ENCODE measurements at regions not wholly inside any gene's neighbourhood (a gene's known extent, or its start where the extent isn't known, plus 50 kb on each side); places are given as distances from the start of the nearest gene placed in this dataset.

DNA sequence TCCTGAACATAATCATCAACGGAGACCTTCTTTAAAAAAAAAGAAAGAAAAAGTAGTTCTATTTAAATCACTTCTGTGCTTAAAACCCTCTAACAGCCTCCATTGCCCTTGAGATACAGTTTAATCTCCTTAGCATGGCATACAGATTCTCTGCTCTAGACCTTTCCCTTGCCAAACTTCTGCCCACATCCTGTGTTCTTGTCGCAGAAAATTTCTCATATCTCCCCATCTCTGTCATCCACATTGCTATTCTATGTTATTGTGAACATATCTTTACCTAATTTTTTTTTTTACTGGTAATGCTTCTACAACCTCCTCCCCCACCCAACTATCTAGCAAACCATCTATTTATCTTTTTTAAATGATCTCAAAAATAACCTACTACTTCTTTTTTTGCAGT is 135.7 kb upstream of the PROX1 start:
- DNase-seq = no peak

DNA sequence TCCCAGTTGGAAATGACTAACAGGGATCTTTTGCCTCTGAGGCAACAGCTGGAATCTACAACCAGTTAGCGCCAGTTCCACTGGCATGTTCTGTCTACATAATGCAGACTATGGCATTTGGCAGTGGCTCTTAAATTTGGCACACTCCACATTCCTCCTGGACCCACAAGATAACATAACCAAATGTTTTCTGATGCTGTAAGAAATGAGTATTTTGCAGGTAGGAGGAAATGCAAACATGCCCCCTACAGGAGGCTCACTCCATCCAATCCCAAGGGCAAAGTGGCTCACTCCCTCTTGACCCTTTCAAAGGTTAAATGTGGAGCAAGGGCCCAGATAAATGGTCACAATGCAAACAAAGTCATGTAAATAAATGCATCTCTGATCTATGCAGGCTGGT is 129.2 kb upstream of the PROX1 start:
- DNase-seq = no peak

DNA sequence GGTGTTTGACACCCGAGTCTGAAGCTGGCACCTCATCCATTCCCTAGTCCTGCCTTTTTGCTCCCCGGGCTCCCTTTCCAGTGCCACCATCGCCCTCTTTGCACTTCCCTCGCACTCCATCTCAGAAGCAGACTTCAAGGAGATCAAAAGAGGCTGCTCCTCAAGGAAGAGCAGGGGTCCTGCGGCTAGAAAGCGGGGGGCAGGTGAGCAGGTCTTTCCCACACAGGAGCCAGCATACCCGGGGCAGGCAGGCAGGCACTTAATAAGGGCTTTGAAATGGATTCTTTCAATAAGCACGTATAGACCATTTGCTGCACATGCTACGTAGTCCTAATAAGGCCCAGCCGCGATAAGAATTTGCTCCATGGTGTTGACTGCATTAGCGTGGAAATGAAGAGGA is 125.9 kb upstream of the PROX1 start:
- no peak for DNase-seq

DNA sequence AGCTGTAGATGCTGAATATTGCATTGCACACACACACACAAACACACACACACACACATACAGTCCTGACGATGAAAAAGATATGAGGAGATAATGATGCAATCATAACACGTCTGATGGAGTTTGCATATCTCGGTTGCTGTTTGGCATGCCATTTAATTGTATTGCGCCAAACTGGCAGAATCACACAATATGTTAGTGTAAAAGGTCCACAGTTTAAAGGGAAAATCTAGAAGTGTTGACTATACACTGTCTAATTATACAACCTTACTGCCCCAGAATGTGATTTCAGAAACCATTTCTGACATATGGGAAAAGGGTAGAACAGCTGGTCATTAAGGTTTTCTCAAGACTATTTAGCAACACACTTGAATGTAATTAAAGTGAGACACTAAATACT is 123.7 kb upstream of the PROX1 start:
- no peak for DNase-seq

DNA sequence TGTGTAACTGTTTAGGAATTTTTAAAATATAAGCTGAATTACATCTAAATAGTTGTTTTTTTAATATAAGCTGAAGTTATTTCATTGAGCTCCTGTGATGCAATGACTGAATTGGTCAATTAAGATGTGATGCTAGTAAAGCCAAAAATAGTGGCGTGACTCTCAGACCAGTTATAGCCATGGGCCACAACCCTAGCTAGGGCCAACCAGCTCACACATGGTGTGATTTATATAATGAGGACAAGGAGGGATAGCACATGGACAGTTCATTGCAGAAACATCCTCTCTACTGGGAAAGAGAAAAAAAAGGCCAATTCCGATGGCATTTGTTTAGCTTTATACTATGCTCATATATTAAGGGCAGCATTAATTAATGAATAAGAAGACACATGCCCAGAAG is 119.3 kb upstream of the PROX1 start:
- DNase-seq = no peak

GRCh38 chr1:213871179-213871578 is 116.6 kb upstream of the PROX1 start:
- DNase-seq = no peak

- DNase-seq = no peak
Measured at GRCh38 chr1:213874789-213875188, 113.0 kb upstream of the PROX1 start.

- no peak for DNase-seq
Measured at GRCh38 chr1:213876531-213876930, 111.2 kb upstream of the PROX1 start.

DNA sequence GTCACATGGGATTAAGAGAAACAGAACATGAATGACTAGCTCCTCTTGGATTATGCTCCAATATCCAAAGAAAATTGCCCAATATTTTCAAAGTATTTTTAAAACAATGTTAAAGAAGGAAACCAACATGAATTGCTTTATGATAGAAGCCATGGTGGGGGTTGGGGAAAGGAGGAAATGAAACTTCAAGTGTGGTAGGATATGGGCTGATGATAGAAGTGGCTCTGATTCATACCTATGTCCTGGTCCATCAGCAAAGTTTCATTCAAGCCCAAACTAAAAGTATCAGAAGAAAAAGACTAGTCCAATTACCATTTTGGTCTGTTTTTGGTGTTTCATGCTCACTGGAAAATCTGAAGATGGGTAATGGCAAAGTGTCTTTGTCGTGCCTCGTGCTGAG is 104.2 kb upstream of the PROX1 start:
- no peak for DNase-seq

GRCh38 chr1:213884402-213884801 is 103.4 kb upstream of the PROX1 start:
- no peak for DNase-seq

GRCh38 chr1:213884942-213885341 is 102.8 kb upstream of the PROX1 start:
- peak in 40 of 56 donors; percentile 6 to 77 (median 40) for DNase-seq

DNA sequence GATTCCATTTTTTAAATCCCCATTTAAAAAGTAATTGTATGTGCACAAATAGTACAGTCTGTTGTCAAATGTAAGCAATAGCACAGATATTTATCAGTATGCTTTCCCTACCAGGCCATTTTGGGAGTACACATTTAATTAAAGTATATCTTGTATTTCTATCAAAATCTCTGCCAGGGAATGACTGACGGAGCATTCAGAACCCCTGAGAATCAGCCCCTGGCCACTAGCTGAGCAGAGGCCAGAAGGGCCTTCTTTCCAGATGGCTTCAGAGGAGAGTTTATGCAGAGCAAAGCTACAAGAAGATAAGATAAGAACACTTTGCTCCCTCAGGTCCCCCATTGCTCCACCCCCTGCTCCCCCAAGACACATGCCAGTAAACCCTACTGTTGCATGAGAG is 99.9 kb upstream of the PROX1 start:
- DNase-seq = no peak

GRCh38 chr1:213891989-213892902 is 95.5 kb upstream of the PROX1 start:
- DNase-seq = no peak

DNA sequence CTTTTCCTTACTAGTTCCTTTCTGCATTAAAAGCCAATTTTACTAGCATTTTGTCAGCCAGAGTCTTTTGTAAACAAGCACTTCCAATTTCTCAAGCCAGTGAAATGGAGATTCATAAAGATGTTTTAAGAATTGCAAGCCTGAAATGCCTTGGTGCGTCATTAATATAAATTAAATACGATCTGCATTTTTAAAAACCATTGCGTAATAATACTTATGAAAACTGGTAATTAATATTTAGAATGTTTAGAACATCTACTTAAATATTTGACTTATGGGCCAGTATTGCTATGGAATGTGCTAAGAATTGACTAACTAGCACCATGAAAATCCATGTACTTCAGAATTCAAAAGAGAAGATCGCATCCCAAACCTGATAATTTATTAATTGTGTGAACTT is 89.1 kb upstream of the PROX1 start:
- no peak for DNase-seq

- DNase-seq = no peak
Measured at GRCh38 chr1:213899413-213899812, 88.4 kb upstream of the PROX1 start.

DNA sequence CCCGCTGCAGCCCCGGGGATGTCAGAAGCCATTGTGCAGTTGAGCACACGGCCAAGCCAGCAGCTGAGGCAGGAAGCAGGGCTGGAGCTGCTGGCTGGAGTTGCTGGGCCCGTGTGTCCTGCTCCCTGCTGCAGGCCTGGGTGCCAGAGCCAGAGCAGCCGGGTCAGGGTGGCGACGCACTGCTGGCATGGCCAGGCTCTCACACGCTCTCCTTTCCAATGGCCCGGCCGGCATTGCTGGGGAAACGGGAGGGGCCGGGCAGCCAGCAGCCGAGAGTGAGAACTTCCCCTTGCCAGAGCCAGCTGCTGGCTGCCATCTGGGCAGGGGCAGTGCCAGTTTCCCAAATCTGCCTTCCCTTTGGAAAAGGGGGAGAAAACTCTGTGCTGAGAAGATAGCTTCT is 82.4 kb upstream of the PROX1 start:
- DNase-seq = peak in 48 of 56 donors; percentile 8 to 78 (median 50)

GRCh38 chr1:213908521-213908920 is 79.3 kb upstream of the PROX1 start:
- DNase-seq = no peak

DNA sequence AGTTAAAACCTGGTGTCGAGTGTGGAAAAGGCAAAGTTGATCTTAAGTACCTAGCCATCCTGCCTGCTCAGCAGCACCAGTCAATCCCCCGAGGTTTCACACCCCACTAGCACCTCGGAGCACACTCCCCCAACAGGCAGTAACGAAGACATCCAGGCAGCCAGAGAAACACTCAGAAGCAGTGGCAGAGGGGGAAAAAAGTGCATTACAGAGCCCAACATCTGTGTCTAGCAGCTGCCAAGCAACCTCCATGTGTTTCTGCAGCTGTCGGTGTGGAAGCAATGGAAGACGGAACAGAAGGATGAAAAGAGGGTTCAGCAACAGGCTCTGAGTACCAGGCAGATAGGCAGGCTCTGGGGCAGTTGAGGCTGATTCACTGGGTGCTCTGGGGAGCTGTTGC is 73.4 kb upstream of the PROX1 start:
- DNase-seq = no peak

- no peak for DNase-seq
Measured at GRCh38 chr1:213921311-213921710, 66.5 kb upstream of the PROX1 start.

- DNase-seq = no peak
Measured at GRCh38 chr1:213921712-213922111, 66.1 kb upstream of the PROX1 start.

DNA sequence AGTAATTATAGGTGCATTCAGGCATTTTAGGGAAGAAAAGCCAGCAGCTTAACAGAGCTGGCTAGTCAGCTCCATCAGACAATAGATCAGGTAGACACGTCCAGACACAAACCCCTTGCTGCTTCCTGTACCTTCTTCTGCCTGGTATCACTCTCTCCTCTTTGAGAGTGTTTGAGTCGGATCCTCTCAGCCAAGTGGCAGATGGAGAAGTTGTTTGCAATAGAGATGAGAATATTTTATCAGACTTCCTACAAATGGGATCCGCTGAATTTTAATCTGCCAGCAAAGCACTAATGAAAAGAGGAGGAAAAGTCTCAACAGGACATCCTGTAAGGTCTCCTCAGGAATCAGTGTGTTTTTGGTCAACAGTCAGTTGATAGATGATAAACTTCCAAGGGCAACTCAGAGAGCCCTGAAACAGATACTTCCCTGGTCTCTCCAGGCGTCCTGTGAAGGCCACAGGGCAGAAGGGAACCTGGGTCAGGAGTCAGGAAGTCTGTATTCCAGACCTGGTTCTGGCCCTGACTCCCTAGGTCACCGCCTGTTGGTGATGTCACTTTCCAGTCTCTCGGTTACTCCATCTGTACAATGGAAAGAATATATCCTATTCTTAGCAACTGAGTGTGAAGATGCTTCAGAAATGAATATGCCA is 62.1 kb upstream of the PROX1 start:
- DNase-seq = no peak

DNA sequence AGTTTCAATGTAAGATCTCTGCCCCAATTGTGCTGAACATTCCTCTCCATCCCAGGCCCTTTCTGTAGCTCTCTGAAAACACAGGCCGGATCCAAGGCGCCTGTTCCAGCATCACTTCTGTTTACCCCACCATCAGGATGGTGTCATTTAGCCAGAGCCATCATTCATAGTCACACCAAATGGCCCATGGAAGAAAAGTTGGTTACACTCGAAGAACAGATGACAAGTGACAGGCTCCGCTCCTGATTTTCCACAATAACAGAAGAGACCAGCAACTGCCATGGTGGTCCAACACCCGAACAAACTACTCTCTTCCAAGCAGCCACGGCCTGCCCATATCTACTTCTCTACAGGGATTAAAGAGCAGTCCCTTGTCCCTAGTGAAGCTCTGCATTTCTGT is 59.9 kb upstream of the PROX1 start:
- DNase-seq = no peak

DNA sequence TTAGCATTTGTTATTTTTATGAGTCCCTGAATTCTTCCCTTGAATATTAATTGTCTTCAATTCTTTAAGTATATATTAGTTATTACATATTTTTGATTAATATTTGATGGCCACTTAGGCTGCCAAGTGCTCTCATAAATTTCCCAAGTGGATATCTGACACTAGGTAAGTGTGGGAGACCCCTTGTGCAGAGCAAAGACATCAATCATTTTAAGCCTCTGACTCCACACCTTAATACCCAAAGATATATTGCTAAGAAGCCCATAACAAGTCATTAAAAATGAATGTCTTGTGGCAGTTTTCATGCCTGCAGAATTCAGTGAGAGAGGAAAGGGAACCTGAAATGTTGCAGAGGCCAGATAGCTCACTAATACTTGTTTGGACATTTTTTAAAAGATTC is 58.4 kb upstream of the PROX1 start:
- no peak for DNase-seq
